Calu3 (cell line): ENCODE measurements at regions not wholly inside any gene's neighbourhood (a gene's known extent, or its start where the extent isn't known, plus 50 kb on each side); places are given as distances from the start of the nearest gene placed in this dataset.

ENCODE experiments used
- BruUV-seq: library from RNA; stranded (reverse); fragments of 400-500 nt; replicated peaks from 2 replicates; lab custom pipeline; 2021; lab: Mats Ljungman, UMichigan
- CTCF ChIA-PET: fragments of 300-600 bp; sonication (Branson Sonifier 250); formaldehyde crosslinking; loops from one replicate; lab custom pipeline; 2022; ENCODE audit warnings: antibody characterized with exemption; lab: Charles Lee
- DNase-seq: peaks from one replicate; pipeline ENCODE4 v3.0.0; 2022
- H3K27ac Mint-ChIP-seq: one replicate; pipeline ENCODE4 v1.8.0; 2022; ENCODE audit warnings: mixed read lengths; ENCODE audit not compliant: unreplicated experiment
- H3K27me3 Mint-ChIP-seq: one replicate; pipeline ENCODE4 v1.8.0; 2022; ENCODE audit warnings: mixed read lengths; ENCODE audit not compliant: unreplicated experiment
- H3K36me3 Mint-ChIP-seq: one replicate; pipeline ENCODE4 v1.8.0; 2022; ENCODE audit warnings: mild to moderate bottlenecking, moderate library complexity, mixed read lengths; ENCODE audit not compliant: insufficient read depth, unreplicated experiment
- H3K4me1 Mint-ChIP-seq: one replicate; pipeline ENCODE4 v1.8.0; 2022; ENCODE audit warnings: mild to moderate bottlenecking, low read depth, mixed read lengths; ENCODE audit not compliant: unreplicated experiment
- H3K4me3 Mint-ChIP-seq: one replicate; pipeline ENCODE4 v1.8.0; 2022; ENCODE audit warnings: mild to moderate bottlenecking, low read depth, moderate library complexity, mixed read lengths; ENCODE audit not compliant: unreplicated experiment
- H3K9me3 Mint-ChIP-seq: one replicate; pipeline ENCODE4 v1.8.0; 2022; ENCODE audit warnings: low read depth, mixed read lengths; ENCODE audit not compliant: unreplicated experiment
- intact Hi-C: fragments of 100-400 bp; cut with micrococcal nuclease; formaldehyde crosslinking; loops from one replicate; pipeline ENCODE4 v1.10.0; 2022; ENCODE audit not compliant: unreplicated experiment
- TF ChIP-seq, protein P1 (sequence below): fragments of 200-600 bp; IDR thresholded peaks from one replicate; pipeline ENCODE4 v1.8.0; 2022; ENCODE audit warnings: antibody characterized with exemption; ENCODE audit not compliant: unreplicated experiment

DNA sequence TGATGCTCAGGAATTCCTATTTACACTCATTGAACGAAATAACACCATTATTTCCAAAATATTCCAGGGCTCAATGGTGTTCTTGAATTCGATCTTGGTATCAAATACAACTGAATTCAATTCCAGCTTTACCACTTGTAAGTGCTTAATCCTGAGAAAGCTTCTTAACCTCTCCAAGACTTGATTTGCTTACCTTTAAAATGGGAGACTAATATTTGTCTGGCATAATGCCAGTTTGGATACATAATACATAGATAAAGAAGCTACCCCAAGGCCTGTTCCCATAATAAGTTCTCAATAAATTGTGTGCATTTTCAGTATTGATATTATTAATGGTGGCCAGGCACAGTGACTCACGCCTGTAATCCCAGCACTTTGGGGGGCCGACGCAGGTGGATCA lies 368.9 kb upstream of the MAF start:
- H3K27me3 Mint-ChIP-seq: peaks cover 16% of the 10 kb centered on the region
- BruUV-seq: no TSS peak
- no peaks in the 10 kb centered on the region for H3K4me1 Mint-ChIP-seq
- H3K27ac Mint-ChIP-seq: no peak overlapping the region
- peaks cover 2% of the 10 kb centered on the region for H3K9me3 Mint-ChIP-seq
- TF ChIP-seq, protein P1, sequence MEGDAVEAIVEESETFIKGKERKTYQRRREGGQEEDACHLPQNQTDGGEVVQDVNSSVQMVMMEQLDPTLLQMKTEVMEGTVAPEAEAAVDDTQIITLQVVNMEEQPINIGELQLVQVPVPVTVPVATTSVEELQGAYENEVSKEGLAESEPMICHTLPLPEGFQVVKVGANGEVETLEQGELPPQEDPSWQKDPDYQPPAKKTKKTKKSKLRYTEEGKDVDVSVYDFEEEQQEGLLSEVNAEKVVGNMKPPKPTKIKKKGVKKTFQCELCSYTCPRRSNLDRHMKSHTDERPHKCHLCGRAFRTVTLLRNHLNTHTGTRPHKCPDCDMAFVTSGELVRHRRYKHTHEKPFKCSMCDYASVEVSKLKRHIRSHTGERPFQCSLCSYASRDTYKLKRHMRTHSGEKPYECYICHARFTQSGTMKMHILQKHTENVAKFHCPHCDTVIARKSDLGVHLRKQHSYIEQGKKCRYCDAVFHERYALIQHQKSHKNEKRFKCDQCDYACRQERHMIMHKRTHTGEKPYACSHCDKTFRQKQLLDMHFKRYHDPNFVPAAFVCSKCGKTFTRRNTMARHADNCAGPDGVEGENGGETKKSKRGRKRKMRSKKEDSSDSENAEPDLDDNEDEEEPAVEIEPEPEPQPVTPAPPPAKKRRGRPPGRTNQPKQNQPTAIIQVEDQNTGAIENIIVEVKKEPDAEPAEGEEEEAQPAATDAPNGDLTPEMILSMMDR: no peak
- H3K4me3 Mint-ChIP-seq: no peak overlapping the region
- CTCF ChIA-PET: no interaction called here
- DNase-seq: no peak
- H3K36me3 Mint-ChIP-seq: no peaks in the 10 kb centered on the region
- intact Hi-C loops: no loop called here

DNA sequence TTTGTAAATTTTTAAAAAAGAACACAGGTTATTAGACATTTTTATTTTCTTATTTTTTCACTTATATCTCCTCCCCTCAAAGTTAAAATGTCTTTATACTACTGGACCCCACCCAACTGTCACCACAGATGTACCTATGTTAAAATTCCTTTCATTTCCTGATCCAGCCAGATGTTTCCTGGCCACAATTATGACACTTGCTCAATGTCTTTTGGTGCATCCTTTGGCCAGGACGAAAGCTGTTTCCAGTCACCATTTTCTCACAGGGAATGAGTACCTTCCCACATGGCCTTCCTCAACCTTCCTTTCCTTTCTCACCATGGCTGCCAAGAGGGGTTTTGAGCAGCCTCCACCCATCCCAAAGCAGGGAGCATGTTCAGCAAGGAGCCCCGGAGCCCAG lies 365.7 kb upstream of the MAF start:
- Mint-ChIP-seq H3K27me3 (peaks cover 33% of the 10 kb centered on the region), H3K36me3 (no peaks in the 10 kb centered on the region), H3K4me1 (no peaks in the 10 kb centered on the region), H3K4me3 (no peak overlapping the region), H3K27ac (no peak overlapping the region), H3K9me3 (peaks cover 5% of the 10 kb centered on the region)
- CTCF ChIA-PET: no interaction called here
- no TSS peak for BruUV-seq
- intact Hi-C loops: no loop called here
- DNase-seq: no peak
- TF ChIP-seq, protein P1: no peak

GRCh38 chr16:79965718-79966117 lies 365.2 kb upstream of the MAF start:
- Mint-ChIP-seq H3K4me1 (no peaks in the 10 kb centered on the region), H3K27ac (no peak overlapping the region), H3K4me3 (no peak overlapping the region), H3K9me3 (peaks cover 5% of the 10 kb centered on the region), H3K27me3 (peaks cover 33% of the 10 kb centered on the region), H3K36me3 (no peaks in the 10 kb centered on the region)
- CTCF ChIA-PET: interaction anchor here (0.6 kb wide), 1 partner anchor 518 kb away, joined by 5 read pairs; no protein-coding TSS in a partner anchor
- intact Hi-C loops: no loop called here
- no peak for DNase-seq
- no TSS peak for BruUV-seq
- TF ChIP-seq, protein P1: no peak

- no peaks in the 10 kb centered on the region for H3K36me3 Mint-ChIP-seq
- CTCF ChIA-PET: no interaction called here
- H3K4me3 Mint-ChIP-seq: no peak overlapping the region
- no TSS peak for BruUV-seq
- peaks cover 5% of the 10 kb centered on the region for H3K9me3 Mint-ChIP-seq
- no peaks in the 10 kb centered on the region for H3K4me1 Mint-ChIP-seq
- intact Hi-C loops: no loop called here
- H3K27me3 Mint-ChIP-seq: peaks cover 33% of the 10 kb centered on the region
- TF ChIP-seq, protein P1: no peak
- H3K27ac Mint-ChIP-seq: no peak overlapping the region
- DNase-seq: no peak
Observed at GRCh38 chr16:79964104-79964503, 363.6 kb upstream of the MAF start.
